Muscle layer of duodenum (tissue), 2 donors: ENCODE measurements at regions not wholly inside any gene's neighbourhood (a gene's known extent, or its start where the extent isn't known, plus 50 kb on each side); places are given as distances from the start of the nearest gene placed in this dataset.
"Not testable (repeated sequence)": the region's sequence is repeated elsewhere in the genome, so short reads cannot be mapped to it uniquely, and the experiment has no call there.

Source experiments
- H3K27ac ChIP-seq: one replicate; pipeline ENCODE4 v1.7.0; 2013; ENCODE audit warnings: mild to moderate bottlenecking, low read length
- H3K27me3 ChIP-seq: one replicate; pipeline ENCODE4 v1.7.0; 2013; ENCODE audit warnings: low read depth, mild to moderate bottlenecking, control low read depth, low read length
- H3K36me3 ChIP-seq, 2 donors: one replicate each; pipeline ENCODE4 v1.7.0; 2013; ENCODE audit warnings: low read length in 2 of 2, control low read depth in 1 of 2, mild to moderate bottlenecking in 1 of 2; ENCODE audit not compliant: insufficient read depth in 2 of 2, control insufficient read depth in 1 of 2
- H3K4me1 ChIP-seq, 2 donors: one replicate each; pipeline ENCODE4 v1.7.0; 2013; ENCODE audit warnings: low read length in 2 of 2, mild to moderate bottlenecking in 2 of 2, control low read depth in 1 of 2, moderate library complexity in 1 of 2; ENCODE audit not compliant: insufficient read depth in 2 of 2, control insufficient read depth in 1 of 2
- H3K4me3 ChIP-seq, 2 donors: one replicate each; pipeline ENCODE4 v1.7.0; 2013; ENCODE audit warnings: low read length in 2 of 2, low read depth in 1 of 2, mild to moderate bottlenecking in 1 of 2
- H3K9me3 ChIP-seq, 2 donors: one replicate each; pipeline ENCODE4 v1.7.0; 2013; ENCODE audit warnings: low read length in 2 of 2, control low read depth in 1 of 2, mild to moderate bottlenecking in 1 of 2; ENCODE audit not compliant: control insufficient read depth in 1 of 2
- donor health status: healthy.

DNA sequence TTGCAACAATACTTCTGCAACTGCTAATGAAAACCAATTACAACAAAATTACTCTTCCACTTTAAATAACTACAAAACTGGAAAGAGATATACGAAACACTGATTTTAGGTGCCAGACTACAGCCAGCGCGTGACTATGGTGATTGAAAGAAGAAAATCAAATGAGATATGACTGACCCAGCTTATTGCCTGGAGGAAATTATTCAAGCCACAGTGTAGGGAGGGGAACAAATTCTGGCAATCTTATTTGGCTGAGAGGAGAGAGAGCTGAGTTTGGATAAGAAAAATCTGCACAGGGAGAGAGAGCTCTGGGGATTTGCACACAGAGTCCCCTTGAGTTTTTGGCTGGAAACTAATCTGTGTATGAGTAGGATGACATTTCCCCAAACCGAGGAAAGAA, 470.3 kb upstream of the FRG2C start:
- no peak overlapping the region for H3K4me3 ChIP-seq
- no peaks in the 10 kb centered on the region for H3K4me1 ChIP-seq
- no peaks in the 10 kb centered on the region for H3K9me3 ChIP-seq
- no peak overlapping the region for H3K27ac ChIP-seq
- H3K27me3 ChIP-seq = no peaks in the 10 kb centered on the region
- H3K36me3 ChIP-seq = no peaks in the 10 kb centered on the region

DNA sequence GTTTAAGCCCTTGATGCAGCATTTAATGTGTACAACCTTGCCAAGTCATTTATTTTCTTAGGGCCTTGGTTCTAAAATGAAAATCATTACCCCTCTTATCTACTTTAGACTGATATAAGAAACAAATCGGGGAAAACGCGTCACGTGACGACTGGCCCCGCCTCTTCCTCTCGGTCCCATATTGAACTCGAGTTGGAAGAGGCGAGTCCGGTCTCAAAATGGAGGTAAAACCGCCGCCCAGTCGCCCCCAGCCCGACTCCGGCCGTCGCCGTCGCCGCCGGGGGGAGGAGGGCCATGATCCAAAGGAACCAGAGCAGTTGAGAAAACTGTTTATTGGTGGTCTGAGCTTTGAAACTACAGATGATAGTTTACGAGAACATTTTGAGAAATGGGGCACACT, 449.8 kb upstream of the FRG2C start:
- H3K27me3 ChIP-seq, H3K4me1 ChIP-seq, H3K9me3 ChIP-seq, H3K36me3 ChIP-seq, H3K4me3 ChIP-seq, H3K27ac ChIP-seq: not testable (repeated sequence)

DNA sequence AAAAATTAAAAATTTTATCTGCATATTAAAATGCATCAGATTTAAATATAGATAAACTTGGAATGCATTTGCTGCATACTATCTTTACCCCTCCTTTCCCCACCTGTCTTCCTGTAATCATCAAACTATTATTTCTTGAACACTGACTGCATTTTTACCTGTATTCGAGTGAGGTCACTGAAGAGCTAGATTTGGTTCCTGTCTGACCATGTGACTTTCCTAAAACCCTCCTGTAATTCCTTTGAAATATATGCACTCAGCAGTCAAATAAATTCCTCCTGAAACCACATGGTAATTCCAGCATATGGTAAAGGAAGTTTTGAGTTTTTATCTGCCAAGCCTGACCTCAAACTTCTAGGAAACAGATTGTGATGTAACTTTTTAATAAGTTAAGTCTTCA, 445.6 kb upstream of the FRG2C start:
- Histone ChIP-seq H3K27me3 (no peaks in the 10 kb centered on the region), H3K9me3 (no peaks in the 10 kb centered on the region), H3K36me3 (no peaks in the 10 kb centered on the region), H3K4me1 (no peaks in the 10 kb centered on the region), H3K4me3 (no peak overlapping the region), H3K27ac (no peak overlapping the region)

DNA sequence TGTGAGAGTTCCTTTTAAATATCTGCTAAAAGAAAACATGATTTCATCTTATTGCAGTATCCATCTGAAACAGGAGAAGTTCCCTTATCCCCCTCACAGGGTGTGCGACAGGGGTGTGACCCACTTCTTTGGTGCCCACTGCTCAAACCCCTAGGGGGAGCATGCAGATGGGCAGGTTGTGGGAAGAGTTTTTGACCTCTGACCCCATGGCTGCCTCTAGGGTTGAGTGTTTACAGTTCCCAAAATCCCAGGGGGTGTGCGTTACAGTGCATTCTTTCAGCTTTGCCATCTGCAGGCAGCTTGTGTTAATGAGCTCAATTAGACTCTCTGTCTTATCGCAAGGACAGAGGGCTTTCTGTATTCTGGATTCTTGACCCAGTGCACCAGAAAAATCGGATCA, 443.2 kb upstream of the FRG2C start:
- Histone ChIP-seq H3K4me3 (no peak overlapping the region), H3K27me3 (no peaks in the 10 kb centered on the region), H3K4me1 (no peaks in the 10 kb centered on the region), H3K36me3 (no peaks in the 10 kb centered on the region), H3K9me3 (no peaks in the 10 kb centered on the region), H3K27ac (no peak overlapping the region)

DNA sequence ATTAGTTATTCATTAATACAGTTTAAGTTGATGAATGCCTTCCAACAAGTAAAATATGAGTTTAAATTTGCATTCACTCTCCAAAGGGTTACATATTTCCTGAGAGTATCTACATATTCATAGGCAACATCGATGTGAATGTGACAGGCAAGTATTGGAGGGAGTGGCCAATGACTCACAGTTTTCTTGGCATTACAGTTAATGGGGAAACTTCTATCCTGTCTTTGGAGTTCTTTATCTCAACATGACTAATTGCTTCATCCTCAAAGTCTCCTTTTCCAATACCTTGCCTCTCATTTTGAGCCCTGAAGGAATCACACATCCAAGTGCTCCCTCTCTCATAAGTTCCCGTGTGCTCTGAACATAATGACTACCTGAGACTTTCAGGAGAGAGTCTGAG, 439.7 kb upstream of the FRG2C start:
- H3K27ac ChIP-seq = no peak overlapping the region
- H3K27me3 ChIP-seq = no peaks in the 10 kb centered on the region
- H3K36me3 ChIP-seq = no peaks in the 10 kb centered on the region
- no peaks in the 10 kb centered on the region for H3K4me1 ChIP-seq
- no peak overlapping the region for H3K4me3 ChIP-seq
- H3K9me3 ChIP-seq = no peaks in the 10 kb centered on the region

DNA sequence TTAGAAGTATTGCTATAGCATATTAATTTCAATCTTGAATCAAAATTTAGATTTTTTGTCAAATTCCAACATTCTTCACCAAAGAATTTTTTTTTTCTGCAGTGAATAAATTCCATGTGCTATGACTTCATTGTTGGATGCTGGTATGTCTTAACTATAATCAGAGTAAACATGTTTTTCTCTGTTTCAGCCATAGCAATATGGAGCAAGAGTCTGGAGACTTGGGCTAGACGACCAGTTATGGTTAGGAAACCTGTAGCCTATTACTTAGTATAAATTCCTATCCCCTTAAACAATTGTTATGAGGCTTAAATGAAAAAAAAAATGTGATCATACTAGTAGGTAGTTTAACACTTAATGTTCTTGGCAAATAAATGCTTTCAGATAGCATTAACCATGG, 431.9 kb upstream of the FRG2C start:
- no peaks in the 10 kb centered on the region for H3K36me3 ChIP-seq
- no peak overlapping the region for H3K4me3 ChIP-seq
- no peaks in the 10 kb centered on the region for H3K9me3 ChIP-seq
- no peaks in the 10 kb centered on the region for H3K27me3 ChIP-seq
- no peaks in the 10 kb centered on the region for H3K4me1 ChIP-seq
- H3K27ac ChIP-seq = no peak overlapping the region

DNA sequence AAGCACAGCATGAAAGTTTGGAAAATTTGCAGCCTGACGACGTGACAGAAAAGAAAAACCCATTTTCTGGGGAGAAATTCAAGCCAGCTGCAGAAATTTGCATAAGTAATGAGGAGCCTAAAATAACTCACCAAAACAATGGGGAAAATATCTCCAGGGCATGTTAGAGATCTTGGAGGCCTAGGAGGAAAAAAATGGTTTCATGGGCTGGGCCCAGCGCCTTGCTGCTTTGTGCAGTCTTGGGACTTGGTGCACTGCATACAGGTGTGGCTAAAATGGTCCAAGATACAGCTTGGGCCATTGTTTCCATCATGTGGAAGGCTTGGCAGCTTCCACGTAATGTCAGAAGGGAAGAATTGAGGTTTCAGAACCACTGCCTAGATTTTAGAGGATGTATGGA, 428.5 kb upstream of the FRG2C start:
- H3K36me3 ChIP-seq = no peaks in the 10 kb centered on the region
- H3K27me3 ChIP-seq = no peaks in the 10 kb centered on the region
- no peak overlapping the region for H3K27ac ChIP-seq
- no peak overlapping the region for H3K4me3 ChIP-seq
- no peaks in the 10 kb centered on the region for H3K4me1 ChIP-seq
- H3K9me3 ChIP-seq = no peaks in the 10 kb centered on the region

DNA sequence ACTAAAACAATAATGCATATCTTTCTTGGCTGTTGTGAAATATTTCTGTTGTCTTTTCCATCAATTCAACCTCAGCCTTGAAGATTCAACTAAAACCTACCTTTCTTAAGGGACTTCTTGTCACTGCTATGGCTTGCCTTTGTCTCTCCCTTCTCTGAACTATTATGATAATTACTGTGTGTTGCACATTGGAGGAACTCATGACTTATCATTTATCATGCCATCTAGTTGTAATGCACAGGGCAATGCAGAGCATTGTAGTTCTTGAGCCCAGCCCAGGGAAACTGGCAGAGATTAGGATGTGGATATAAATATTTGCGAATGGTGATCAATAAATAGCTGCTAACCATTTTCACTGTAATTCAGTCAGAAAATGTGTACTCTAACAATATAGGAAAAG, 427.1 kb upstream of the FRG2C start:
- H3K27ac ChIP-seq = no peak overlapping the region
- H3K27me3 ChIP-seq = no peaks in the 10 kb centered on the region
- H3K4me1 ChIP-seq = no peaks in the 10 kb centered on the region
- no peaks in the 10 kb centered on the region for H3K9me3 ChIP-seq
- H3K36me3 ChIP-seq = no peaks in the 10 kb centered on the region
- no peak overlapping the region for H3K4me3 ChIP-seq

DNA sequence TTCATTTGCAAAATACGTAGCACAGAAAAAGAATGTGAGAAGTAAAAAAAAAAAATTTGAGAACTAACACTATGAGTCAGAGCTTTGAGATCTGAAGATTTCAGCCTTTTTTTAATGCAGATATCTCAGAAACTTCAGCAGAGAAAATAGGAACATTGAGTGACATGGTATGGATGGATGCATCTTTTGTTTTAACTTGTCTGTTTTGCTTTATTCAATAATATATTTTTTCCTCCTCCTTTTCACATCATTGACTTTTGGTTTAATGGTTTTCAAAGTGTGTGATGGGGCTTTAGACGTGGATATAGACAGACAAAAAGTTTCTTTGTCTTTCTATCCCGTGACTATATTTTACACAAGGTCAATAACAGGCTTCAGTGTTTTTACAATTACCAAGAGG, 426.7 kb upstream of the FRG2C start:
- Histone ChIP-seq H3K27ac (no peak overlapping the region), H3K9me3 (no peaks in the 10 kb centered on the region), H3K4me1 (no peaks in the 10 kb centered on the region)

DNA sequence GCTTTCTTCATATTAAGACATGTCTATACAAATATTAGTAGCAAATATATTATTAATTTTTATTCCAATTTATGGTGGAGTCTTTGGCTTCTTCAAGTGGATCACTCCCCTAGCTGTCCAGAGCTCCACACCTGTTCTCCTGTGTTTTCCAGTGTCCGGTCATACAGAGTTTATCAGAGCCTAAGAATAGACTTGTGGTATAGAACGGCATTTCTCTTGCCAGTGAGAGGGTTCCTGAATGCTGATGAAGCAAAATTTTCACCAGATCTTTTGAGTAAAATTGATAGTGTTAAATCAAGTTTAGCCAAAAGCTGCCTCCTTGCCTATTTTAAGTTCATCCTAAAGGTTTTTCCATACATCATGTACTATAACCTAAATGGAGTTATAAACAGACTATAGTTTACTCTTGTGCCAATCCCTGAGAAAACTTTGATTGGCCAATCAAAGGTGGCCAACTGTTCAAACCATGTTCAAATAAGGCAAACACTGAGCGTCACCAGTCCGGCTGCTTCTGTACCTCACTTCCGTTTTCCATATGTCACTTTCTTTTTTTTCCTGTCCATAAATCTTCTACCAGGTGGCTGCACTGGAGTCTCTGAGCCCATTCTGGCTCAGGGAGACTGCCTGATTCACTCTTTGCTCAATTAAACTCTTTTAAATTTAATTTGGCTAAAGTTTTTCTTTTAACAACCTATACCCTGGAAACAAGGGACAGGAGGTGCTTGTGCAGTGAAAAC, 422.7 kb upstream of the FRG2C start:
- H3K4me3 ChIP-seq, H3K36me3 ChIP-seq, H3K4me1 ChIP-seq, H3K27me3 ChIP-seq, H3K27ac ChIP-seq, H3K9me3 ChIP-seq: not testable (repeated sequence)

More for the DNA sequence above, 426.7 kb upstream of the FRG2C start:
- Histone ChIP-seq H3K36me3 (no peaks in the 10 kb centered on the region), H3K4me3 (no peak overlapping the region), H3K27me3 (no peaks in the 10 kb centered on the region)

DNA sequence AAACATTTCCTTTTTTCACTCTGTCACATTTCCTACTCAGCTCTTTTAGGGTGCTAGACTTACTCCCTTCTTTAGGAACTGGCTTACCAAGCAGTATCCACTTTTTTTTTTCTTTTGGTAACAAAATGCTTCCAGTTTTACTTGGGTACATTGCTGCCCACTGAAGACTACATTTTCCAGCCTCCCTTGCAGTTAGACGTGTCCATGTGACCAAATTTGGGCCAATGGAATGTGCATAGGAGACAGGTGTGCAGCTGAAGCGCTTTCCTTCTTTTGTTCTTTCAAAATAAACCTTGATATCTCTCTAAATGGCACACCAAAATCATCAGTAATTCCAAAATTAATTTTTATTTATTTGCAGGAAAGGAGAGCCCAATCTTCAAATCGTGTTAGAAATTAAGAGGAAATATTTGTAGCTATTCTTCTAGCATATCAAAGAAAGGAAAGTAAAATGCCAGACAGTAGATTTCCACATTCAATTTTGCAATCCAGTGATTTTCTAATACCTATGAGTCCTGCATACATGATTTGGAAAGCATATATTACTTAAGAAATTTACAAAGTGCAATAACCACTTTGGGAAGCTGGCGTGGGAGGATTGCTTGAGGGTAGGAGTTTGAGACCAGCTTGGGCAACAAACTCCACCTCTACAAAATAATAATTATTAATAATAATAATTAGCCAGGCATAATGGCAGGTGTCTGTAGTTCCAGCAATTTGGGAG, 422.0 kb upstream of the FRG2C start:
- Histone ChIP-seq H3K9me3 (no peaks in the 10 kb centered on the region), H3K27me3 (no peaks in the 10 kb centered on the region), H3K4me3 (no peak overlapping the region), H3K27ac (no peak overlapping the region), H3K4me1 (no peaks in the 10 kb centered on the region), H3K36me3 (no peaks in the 10 kb centered on the region)

DNA sequence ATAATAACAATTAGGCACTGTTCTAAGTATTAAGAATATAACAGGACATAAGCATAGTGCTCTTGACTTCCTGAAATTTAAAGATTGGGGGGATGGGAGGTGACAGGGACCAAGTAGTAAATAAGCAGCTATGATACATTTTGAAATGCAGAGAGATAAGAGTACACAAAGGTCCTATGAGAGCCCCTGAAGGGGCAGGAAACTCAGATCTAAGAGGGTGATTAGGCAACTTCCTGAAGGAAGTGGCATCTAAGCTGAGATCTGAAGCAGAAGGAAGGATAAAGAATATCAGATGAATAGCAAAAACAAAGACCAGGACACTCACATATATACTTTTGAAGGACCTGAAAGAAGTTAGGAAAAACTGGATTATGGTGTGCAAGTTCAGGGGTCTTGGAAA, 415.2 kb upstream of the FRG2C start:
- H3K27me3 ChIP-seq = no peaks in the 10 kb centered on the region
- H3K27ac ChIP-seq = no peak overlapping the region
- no peaks in the 10 kb centered on the region for H3K9me3 ChIP-seq
- no peak overlapping the region for H3K4me3 ChIP-seq
- H3K4me1 ChIP-seq = no peaks in the 10 kb centered on the region
- H3K36me3 ChIP-seq = no peaks in the 10 kb centered on the region
